Tibial artery (tissue), 4 donors: ENCODE measurements at regions not wholly inside any gene's neighbourhood (a gene's known extent, or its start where the extent isn't known, plus 50 kb on each side); places are given as distances from the start of the nearest gene placed in this dataset.

Source experiments
- DNase-seq, 2 donors: peaks; one replicate each; pipeline ENCODE4 v3.0.0-alpha.2; 2019
- H3K27ac ChIP-seq, 2 donors: fragments of 200-600 bp; sonication (generic) in 1 of 2; 1 replicate in 1 of 2; 2 replicates in 1 of 2; pipeline ENCODE4 v1.5.1; 2018 to 2019; ENCODE audit warnings: mild to moderate bottlenecking in 1 of 2
- H3K27me3 ChIP-seq, 2 donors: fragments of 200-600 bp; sonication (generic) in 1 of 2; one replicate each; pipeline versions ENCODE4 v1.5.1 to v1.6.0; 2016 to 2019
- H3K36me3 ChIP-seq, 3 donors: fragments of 200-600 bp; sonication (generic) in 2 of 3; one replicate each; pipeline ENCODE4 v1.5.1; 2016 to 2019; ENCODE audit warnings: mild to moderate bottlenecking in 2 of 3
- H3K4me1 ChIP-seq, 4 donors: fragments of 200-600 bp; sonication (generic) in 2 of 4; 1 replicate in 3 of 4; 2 replicates in 1 of 4; pipeline ENCODE4 v1.5.1; 2016 to 2019
- H3K4me3 ChIP-seq, 2 donors: fragments of 200-600 bp; sonication (generic) in 1 of 2; 1 replicate in 1 of 2; 2 replicates in 1 of 2; pipeline ENCODE4 v1.5.1; 2018 to 2019; ENCODE audit warnings: mild to moderate bottlenecking in 2 of 2
- H3K9me3 ChIP-seq, 3 donors: fragments of 200-600 bp; sonication (generic) in 1 of 3; one replicate each; pipeline ENCODE4 v1.5.1; 2016 to 2019
- intact Hi-C: fragments of 100-400 bp; cut with DNase I; formaldehyde crosslinking; loops from one replicate; pipeline ENCODE4 v1.15.0; 2023; ENCODE audit warnings: low total_unique reads
- TF ChIP-seq, protein P1 (sequence below), 2 experiments: fragments of 200-600 bp in 1 of 2; fragments of 450-650 bp in 1 of 2; IDR thresholded peaks; one replicate each; pipeline ENCODE4 v1.5.1; 2017 to 2019; ENCODE audit warnings: antibody characterized with exemption in 2 of 2, mild to moderate bottlenecking in 1 of 2, moderate library complexity in 1 of 2

DNA sequence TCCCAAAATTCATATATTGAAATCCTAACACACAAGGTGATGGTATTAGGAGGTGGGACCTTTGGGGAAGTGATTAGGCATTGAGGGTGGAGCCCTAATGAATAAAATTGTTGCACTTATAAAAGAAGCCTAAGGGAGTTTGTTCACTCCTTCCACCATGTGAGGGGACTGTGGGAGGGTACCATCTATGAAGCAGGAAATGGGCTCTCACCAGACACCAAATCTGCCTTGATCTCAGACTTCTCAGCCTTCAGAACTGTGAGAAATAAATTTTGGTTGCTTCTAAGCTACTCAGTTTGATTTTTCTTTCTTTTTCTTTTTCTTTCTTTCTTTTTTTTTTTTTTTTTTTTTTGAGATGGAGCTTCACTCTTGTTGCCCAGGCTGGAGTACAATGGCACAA is 116.2 kb upstream of the GPC3 start:
- Histone ChIP-seq H3K9me3 (no peaks in the 10 kb centered on the region), H3K4me3 (no peak overlapping the region), H3K4me1 (no peaks in the 10 kb centered on the region), H3K27ac (no peak overlapping the region), H3K27me3 (no peaks in the 10 kb centered on the region), H3K36me3 (no peaks in the 10 kb centered on the region)
- no peak for DNase-seq
- TF ChIP-seq, protein P1, sequence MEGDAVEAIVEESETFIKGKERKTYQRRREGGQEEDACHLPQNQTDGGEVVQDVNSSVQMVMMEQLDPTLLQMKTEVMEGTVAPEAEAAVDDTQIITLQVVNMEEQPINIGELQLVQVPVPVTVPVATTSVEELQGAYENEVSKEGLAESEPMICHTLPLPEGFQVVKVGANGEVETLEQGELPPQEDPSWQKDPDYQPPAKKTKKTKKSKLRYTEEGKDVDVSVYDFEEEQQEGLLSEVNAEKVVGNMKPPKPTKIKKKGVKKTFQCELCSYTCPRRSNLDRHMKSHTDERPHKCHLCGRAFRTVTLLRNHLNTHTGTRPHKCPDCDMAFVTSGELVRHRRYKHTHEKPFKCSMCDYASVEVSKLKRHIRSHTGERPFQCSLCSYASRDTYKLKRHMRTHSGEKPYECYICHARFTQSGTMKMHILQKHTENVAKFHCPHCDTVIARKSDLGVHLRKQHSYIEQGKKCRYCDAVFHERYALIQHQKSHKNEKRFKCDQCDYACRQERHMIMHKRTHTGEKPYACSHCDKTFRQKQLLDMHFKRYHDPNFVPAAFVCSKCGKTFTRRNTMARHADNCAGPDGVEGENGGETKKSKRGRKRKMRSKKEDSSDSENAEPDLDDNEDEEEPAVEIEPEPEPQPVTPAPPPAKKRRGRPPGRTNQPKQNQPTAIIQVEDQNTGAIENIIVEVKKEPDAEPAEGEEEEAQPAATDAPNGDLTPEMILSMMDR (IDR thresholded peaks at IDR 0.05): no peak
- intact Hi-C loops: no loop called here

DNA sequence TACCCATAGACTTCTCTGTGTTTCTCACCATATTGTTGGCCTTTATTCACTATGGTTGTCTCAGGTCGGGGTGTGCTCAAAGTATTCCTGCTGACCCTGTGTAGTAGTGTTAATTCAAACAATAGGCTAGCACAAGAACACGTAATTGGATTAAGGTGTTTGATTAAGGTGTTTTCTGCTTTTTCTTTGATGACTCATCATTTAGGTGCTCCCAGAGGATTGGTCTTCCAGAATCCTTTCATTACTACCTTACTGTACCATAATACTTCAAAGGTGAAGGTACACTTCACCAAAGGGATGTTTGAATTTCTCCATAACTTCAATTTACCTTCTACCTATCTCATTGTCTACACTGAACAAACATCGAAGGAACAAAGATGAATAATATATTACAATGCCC is 121.7 kb upstream of the CCDC160 start:
- Histone ChIP-seq H3K4me1 (no peaks in the 10 kb centered on the region), H3K9me3 (no peaks in the 10 kb centered on the region), H3K27me3 (no peaks in the 10 kb centered on the region), H3K36me3 (no peaks in the 10 kb centered on the region), H3K27ac (no peak overlapping the region), H3K4me3 (no peak overlapping the region)
- TF ChIP-seq, protein P1 (IDR thresholded peaks at IDR 0.05): no peak
- no peak for DNase-seq
- intact Hi-C loops: no loop called here

GRCh38 chrX:134137341-134137740 is 99.6 kb upstream of the CCDC160 start:
- Histone ChIP-seq H3K27me3 (no peaks in the 10 kb centered on the region), H3K4me1 (no peaks in the 10 kb centered on the region), H3K9me3 (no peaks in the 10 kb centered on the region), H3K36me3 (no peaks in the 10 kb centered on the region), H3K4me3 (no peak overlapping the region), H3K27ac (no peak overlapping the region)
- TF ChIP-seq, protein P1 (IDR thresholded peaks at IDR 0.05): no peak
- DNase-seq: no peak
- intact Hi-C loops: no loop called here

- intact Hi-C loops: no loop called here
- Histone ChIP-seq H3K36me3 (no peaks in the 10 kb centered on the region), H3K4me3 (no peak overlapping the region), H3K9me3 (no peaks in the 10 kb centered on the region), H3K27me3 (no peaks in the 10 kb centered on the region), H3K27ac (no peak overlapping the region), H3K4me1 (no peaks in the 10 kb centered on the region)
- TF ChIP-seq, protein P1 (IDR thresholded peaks at IDR 0.05): no peak
- no peak for DNase-seq
Observed at GRCh38 chrX:134139090-134139489, 97.9 kb upstream of the CCDC160 start.

DNA sequence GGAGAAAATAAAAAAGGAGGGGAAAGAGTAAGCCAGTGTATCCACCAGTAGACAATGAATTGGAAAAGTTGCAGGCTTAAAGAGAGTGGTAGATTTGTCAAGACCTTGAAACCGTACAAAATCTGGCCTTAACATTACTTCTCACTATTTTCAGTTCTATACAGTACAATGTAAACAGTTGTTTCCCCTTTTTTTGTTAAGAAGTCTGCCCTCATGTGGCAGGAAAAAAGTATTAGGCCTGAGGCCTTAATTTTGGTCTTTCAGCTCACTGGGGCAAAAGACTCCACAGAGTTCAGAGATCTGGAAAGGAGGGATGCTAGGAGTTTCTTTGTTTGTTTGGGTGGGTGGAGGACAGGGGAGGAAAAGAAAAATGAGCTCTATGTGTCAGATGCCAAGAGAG is 92.8 kb upstream of the CCDC160 start:
- intact Hi-C loops: no loop called here
- TF ChIP-seq, protein P1 (IDR thresholded peaks at IDR 0.05): no peak
- Histone ChIP-seq H3K4me1 (no peaks in the 10 kb centered on the region), H3K36me3 (no peaks in the 10 kb centered on the region), H3K27me3 (no peaks in the 10 kb centered on the region), H3K4me3 (no peak overlapping the region), H3K27ac (no peak overlapping the region), H3K9me3 (no peaks in the 10 kb centered on the region)
- no peak for DNase-seq

DNA sequence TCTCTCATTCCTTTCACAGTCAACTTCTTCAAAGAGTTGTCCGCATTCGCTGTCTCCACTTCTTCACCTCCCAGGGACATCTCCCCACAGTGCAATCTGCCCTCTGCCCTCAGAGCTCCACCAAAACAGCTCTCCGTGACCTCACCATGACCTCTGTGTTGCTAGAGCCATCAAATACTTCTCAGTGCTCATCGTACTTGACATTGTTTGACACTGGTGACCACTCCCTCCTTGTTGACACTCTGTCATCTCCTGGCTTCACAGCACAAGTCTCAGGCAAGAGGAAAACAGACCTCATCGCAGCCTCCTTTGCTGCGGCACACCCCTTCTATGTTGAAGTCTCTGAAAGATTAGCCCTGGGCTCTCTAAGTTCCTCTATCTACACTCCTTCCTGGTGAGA is 90.5 kb upstream of the CCDC160 start:
- TF ChIP-seq, protein P1 (IDR thresholded peaks at IDR 0.05): no peak
- intact Hi-C loops: no loop called here

More for the DNA sequence above, 90.5 kb upstream of the CCDC160 start:
- H3K4me1 ChIP-seq: no peaks in the 10 kb centered on the region
- no peak overlapping the region for H3K4me3 ChIP-seq
- no peaks in the 10 kb centered on the region for H3K36me3 ChIP-seq
- DNase-seq: no peak
- H3K27me3 ChIP-seq: no peaks in the 10 kb centered on the region
- H3K9me3 ChIP-seq: no peaks in the 10 kb centered on the region
- no peak overlapping the region for H3K27ac ChIP-seq
